GM12875 (cell line): ENCODE measurements at regions not wholly inside any gene's neighbourhood (a gene's known extent, or its start where the extent isn't known, plus 50 kb on each side); places are given as distances from the start of the nearest gene placed in this dataset.

Source experiments
- H3K4me3 ChIP-seq: one replicate; pipeline ENCODE4 v1.5.1; 2011; ENCODE audit warnings: low read depth, low read length, control low read depth
- TF ChIP-seq, protein P1 (sequence below): IDR thresholded peaks from 2 replicates; pipeline ENCODE4 v1.5.1; 2011; ENCODE audit warnings: low read depth, mild to moderate bottlenecking, control low read depth, inconsistent platforms, low read length, moderate library complexity, borderline replicate concordance; ENCODE audit not compliant: insufficient read depth

DNA sequence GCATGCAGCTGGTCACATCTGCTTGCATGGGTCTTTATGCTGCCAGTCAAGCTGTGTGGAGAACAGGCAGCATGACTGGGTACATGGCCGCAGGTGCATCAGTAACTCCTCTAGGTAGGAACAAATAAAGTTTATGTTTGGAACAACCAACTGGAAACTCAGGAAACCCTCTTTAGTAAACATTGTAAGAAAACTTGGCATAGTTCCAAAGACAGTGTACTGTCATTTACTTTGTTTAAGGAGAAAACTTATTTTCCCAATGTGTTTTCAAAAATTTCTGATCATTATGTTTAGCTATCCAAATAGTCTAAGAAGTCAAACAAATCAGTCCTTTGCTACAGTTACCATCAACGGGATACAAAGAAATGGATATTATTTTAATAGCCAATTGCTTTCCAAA, 386.0 kb downstream of the CHSY3 start:
- TF ChIP-seq, protein P1, sequence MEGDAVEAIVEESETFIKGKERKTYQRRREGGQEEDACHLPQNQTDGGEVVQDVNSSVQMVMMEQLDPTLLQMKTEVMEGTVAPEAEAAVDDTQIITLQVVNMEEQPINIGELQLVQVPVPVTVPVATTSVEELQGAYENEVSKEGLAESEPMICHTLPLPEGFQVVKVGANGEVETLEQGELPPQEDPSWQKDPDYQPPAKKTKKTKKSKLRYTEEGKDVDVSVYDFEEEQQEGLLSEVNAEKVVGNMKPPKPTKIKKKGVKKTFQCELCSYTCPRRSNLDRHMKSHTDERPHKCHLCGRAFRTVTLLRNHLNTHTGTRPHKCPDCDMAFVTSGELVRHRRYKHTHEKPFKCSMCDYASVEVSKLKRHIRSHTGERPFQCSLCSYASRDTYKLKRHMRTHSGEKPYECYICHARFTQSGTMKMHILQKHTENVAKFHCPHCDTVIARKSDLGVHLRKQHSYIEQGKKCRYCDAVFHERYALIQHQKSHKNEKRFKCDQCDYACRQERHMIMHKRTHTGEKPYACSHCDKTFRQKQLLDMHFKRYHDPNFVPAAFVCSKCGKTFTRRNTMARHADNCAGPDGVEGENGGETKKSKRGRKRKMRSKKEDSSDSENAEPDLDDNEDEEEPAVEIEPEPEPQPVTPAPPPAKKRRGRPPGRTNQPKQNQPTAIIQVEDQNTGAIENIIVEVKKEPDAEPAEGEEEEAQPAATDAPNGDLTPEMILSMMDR, result no peak
- H3K4me3 ChIP-seq, result no peak overlapping the region

DNA sequence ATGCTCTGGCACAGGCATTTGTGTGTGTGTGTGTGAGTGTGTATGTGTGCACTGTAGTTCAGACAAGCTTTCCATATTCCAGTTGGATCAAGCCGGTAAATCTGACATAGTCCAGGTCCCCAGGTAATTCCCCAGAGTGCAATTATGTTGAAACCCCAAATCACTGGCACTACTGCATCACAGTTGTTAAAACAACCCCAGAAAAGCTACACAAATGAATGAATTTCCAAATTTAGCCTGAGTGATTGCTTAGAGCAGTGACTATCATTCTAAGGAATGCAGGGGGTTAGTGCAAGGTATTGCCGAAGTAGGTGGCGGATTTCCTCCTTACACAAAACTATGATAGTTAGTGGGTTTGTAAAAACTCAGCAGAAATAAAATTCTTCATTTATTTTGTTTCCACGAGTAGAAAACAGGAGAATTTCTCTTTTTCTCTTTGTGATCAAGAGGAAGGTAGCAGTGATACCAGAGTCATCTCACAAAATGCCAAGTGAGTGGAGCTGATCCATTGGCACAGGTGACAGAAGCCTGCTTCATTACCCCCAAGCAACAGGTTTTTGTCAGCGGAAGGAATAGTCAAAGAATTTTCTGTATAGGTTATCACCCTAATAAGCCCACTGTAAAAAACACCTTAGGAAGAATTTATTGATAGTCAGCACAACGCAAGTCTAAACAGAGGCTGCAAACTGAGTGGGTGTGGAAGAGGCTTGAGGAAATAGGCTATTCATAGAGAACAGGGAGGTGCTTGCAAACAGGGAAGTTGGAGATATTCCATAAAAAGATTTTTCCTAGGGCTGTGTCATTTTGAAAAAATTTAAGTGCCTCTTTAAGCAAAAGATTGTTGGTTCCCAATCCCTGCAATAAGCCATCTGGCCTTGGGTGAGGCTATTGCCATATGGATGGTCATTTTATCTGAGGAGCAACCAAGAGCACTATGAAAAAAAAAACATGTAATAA, 385.1 kb downstream of the CHSY3 start:
- TF ChIP-seq, protein P1, result no peak
- no peak overlapping the region for H3K4me3 ChIP-seq

DNA sequence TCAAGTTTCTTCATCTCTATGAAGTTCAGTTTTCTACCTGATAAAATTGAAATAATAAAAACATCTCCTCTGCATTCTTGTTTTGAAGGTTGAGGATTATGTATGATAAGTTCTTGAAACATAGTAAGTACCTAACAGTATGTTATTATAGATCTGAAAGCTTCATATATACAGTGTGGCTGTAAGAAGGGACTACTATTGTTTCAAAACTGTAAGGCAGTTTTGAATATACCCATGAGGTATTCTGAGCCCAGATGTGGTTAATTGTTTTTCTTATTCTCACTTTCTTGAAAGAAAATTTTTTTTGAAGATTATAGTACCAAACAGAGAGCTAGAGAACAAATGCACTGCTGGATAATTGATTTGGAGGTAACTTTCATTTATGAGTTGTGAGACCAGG, 383.2 kb downstream of the CHSY3 start:
- TF ChIP-seq, protein P1, result no peak
- H3K4me3 ChIP-seq, result no peak overlapping the region

DNA sequence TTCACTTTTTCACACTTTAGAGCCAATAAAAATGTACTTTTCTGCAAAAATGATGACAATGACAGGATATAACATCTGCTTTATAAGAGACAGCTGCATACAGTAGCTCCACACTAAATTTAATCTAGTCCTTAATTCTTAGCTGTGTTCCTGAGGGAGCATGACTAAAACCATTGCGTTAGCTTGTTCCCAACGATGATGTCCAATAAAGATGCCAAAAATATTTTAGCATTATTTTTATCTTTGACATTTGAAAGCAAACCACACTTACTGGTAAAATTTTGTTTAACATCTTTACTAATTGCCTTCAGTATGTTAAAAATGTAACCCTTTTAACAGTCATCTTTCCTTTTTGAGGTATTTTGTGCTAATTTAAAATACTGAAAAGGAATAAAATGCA, 382.7 kb downstream of the CHSY3 start:
- TF ChIP-seq, protein P1, result no peak
- H3K4me3 ChIP-seq, result no peak overlapping the region

DNA sequence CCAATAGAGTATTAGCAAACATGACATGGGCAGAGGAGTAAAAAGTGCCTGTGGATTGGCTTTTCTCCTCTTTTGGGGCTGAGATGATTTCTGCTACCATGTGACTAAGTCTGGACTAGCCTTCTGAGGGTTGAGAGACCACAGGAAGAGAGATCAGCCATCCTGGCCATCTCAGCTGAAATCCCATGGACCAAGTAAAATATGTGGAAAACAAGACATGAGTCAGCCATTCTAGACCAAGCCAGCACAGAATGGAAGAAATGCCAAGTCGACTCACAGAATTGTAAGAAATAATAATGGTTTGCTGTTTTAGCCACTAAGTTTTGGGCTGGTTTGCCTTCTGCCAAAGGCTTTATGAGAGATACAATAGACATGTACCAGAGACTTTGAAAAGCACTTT, 377.8 kb downstream of the CHSY3 start:
- H3K4me3 ChIP-seq, result no peak overlapping the region
- TF ChIP-seq, protein P1, result no peak

DNA sequence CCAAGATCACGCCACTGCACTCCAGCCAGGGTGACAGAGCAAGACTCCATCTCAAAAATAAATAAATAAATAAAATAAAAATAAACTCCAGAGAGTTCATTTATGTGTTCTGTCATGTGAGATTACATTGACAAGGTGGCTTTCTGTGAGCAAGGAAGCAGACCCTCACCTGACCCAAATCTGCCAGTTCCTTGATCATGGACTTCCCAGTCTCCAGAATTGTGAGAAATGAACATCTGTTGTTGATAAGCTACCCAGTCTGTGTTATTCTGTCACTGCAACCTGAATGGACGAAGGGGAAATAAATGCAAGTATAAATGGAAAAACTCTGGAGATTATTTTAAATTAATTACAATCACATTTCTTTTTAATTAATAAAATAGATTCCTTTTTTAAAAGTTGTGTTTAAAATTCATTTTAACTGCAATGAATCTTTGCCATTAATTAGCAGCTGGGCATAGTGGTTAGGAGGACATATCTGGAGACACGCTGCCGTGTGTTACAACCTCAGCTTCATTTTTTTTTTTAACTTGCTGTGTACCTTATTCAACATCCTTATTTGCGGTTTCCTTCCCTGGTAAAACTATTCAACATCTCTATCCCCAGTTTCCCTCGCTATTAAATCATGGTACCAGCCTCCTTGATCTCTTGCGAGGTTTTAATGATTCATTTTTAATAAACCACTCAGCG, 376.4 kb downstream of the CHSY3 start:
- TF ChIP-seq, protein P1, result no peak
- no peak overlapping the region for H3K4me3 ChIP-seq
